Stimulated activated CD8-positive, alpha-beta memory T cell treated with anti-CD3 and anti-CD28 coated beads, Interleukin-12 subunit alpha, Interleukin-12 subunit beta, amount 100 ng/mL, for 24 hours (primary cell): ENCODE measurements at regions not wholly inside any gene's neighbourhood (a gene's known extent, or its start where the extent isn't known, plus 50 kb on each side); places are given as distances from the start of the nearest gene placed in this dataset.

ENCODE experiments used
- DNase-seq: peaks from one replicate; pipeline ENCODE4 v3.0.0-alpha.2; 2020; ENCODE audit errors: extremely low read depth

DNA sequence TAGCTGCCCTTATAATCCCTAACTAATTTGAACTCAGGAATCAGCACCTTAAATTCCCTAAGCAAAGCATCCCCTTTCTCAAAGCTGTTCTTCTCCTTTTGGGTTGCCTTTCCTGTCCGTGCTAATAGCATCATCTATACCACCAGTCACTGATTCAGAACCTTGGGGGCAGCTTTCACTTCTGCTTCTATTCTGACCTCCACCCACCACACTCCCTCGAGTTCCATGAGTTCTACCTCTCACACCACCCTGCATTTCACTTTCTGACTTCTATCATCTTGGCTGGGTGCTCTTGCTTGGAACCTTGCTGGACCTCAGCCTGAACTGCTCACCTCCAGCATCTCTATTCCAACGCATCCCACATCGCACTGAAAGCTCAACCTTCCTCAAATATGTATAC, 55.4 kb upstream of the KCNMB2 start:
- no peak for DNase-seq

DNA sequence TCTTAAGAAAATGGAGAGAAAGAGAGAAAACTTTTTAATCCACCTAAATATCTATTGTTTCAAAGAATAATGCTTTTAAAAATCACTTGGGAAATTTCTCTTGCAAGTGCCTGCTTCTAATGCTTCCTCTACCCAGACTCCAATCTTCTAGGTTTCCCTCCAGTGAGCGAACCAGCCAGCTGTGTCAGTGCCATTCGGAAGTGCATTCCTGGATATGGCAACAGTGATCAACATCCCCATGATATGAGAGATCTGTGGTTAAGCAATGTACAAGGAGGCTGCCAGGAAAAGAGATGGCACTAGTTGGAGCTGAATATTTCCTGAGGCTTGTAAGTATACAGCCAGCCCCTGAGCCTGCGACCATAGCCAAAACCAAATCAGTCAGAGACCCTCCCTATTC, 53.3 kb upstream of the KCNMB2 start:
- DNase-seq = no peak

DNA sequence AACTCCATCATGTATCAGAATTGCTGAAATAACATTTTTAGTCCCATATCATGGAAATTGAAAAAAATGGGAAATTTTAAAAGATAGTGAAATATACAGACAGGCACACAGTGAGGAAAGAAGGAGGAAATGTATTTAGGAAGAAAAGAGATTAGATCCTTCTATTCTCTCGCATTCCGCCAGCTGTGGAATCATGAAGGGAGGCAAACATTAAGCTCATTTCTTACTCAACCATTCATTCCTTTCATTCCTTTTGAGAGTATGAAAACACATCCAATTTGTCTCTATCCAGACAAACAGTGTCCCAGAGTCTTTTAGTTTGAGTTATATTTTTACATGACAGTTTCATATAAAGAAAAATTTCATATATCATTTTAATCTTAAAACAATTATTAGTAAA, 52.5 kb upstream of the KCNMB2 start:
- DNase-seq = no peak

DNA sequence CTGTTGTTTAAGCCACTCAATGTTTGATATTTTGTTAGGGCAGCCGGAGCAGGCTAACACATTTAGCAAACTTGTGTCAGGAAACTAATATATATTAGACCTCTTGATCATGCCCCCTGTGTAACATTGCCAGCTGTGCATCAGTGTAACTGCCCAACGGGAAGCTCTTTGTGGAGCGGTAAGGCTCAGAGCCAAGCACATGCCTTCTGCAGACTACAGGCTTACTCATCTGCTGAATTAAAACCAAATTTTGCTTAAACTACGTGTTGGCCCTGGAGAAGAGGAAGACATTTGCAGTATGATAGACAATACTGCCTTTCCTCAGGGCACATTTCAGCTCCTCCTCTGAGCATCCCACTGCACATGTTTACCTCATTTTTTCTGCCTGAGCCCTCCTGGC, 50.5 kb upstream of the KCNMB2 start:
- no peak for DNase-seq
